Stimulated activated CD8-positive, alpha-beta memory T cell treated with anti-CD3 and anti-CD28 coated beads, Interleukin-2, amount 100 ng/mL, for 1 hour (primary cell): ENCODE measurements at regions not wholly inside any gene's neighbourhood (a gene's known extent, or its start where the extent isn't known, plus 50 kb on each side); places are given as distances from the start of the nearest gene placed in this dataset.

Experiments
- DNase-seq, 2 donors: peaks; one replicate each; pipeline ENCODE4 v3.0.0-alpha.2; 2020; ENCODE audit warnings: low read depth in 2 of 2

- DNase-seq: no peak
Measured at GRCh38 chr1:244220410-244220809, 169.3 kb downstream of the ZBTB18 start.

DNA sequence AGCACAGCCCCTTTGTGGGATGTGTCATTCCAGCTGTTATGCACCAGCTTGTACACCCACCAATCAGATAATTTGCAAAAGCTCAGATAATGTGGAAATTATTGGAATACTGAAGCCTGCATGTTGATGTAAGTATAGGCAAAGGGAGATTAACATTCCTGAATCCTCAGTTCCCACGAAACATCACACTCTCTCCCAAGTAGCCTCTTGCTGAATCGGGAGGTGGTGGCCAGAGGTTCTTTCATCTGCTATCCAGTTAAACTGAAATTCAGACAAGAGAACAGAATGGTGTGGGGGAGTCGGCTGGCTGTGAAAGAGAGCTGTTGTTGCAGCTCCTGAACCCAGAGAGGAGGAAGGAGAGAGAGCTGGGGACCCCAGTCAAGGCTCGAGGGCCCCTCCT lies 170.9 kb downstream of the ZBTB18 start:
- no peak for DNase-seq

DNA sequence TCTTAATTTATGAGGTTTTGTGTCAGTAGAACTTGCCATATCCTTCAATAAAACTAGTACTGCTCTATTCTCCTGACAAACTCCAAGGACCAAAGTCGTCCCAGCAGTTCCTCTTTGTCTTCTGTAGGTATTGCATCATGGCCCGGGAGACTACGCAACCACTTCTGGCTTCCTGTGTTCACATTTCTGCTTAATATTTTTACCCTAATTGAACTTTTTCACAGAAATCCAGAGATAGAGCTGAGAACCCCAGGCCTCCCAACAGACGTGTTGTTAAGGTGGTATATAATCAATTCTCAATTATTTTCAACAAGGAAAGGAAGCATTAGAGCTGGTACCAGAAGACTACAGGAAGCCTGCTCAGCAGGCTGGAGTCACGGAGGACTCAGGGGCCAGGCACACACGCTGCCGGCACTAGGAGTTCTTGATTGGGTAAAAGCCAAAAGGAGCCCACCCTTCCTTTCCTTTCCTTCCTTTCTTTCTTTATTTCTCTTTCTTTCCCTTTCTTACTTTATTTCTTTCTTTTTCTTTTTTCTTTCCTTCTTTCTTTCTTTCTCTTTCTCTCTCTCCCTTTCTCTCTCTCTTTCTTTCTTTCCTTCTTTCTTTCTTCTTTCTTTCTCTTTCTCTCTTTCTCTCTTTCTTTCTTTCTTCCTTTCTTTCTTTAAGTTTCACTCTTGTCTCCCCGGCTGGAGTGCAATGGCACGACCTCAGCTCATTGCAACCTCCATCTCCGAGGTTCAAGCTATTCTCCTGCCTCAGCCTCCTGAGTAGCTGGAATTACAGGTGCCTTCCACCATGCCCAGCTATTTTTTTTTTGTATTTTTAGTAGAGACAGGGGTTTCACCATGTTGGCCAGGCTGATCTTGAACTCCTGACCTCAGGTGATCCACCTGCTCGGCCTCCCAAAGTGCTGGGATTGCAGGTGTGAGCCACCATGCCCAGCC lies 173.7 kb downstream of the ZBTB18 start:
- DNase-seq: no peak

GRCh38 chr1:244226435-244226834 lies 175.4 kb downstream of the ZBTB18 start:
- no peak for DNase-seq

DNA sequence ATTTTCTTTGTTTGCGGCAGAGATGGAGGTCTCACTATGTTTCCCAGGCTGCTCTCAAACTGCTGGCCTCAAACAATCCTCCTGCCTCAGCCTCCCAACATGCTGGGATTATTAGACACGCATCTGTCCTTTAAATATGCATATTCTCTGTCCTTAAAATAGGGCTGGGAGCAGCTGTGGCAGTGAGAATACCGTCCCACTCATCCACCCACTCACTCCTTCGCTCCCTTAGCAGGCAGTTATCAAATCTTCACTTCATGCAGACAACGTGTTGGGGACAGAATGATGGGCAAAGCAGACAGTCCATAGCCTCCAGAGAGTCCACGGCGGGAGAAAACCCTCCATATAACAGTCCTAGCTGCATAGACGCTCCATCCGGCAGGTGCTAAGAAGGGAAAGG lies 179.4 kb downstream of the ZBTB18 start:
- DNase-seq: no peak

GRCh38 chr1:244231193-244231571 lies 180.1 kb downstream of the ZBTB18 start:
- no peak for DNase-seq

GRCh38 chr1:244231572-244232315 lies 180.7 kb downstream of the ZBTB18 start:
- no peak for DNase-seq

DNA sequence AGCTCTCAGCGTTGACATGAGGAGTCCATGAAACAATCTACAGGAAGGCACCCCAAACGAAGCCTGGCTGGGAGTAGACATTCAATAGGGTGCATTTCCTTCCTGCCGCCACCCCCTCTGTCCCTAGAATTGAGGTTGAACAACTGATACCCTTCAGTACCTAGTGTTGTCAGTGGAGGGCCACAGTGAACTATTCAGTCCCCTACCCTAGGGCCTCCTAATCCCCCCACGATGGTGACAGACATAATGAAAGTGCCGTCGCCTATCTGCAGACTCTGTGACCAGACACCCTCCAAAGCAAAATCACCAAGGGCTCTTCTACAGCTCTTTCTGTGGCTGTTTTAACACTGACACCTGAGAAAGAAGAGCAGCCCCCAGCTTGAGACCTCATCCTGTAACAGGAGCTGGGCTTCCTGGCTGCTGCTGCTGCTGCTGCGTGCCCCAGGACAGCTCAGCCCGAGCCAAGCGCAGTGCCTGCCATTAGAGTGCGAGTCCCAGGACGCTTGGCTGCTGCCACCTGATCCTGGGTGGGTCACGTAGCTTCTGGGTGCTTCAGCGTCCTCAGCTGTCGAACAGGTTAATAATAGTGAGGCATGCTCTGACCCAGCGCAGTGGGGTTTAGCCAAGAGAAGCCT lies 183.0 kb downstream of the ZBTB18 start:
- no peak for DNase-seq

GRCh38 chr1:244235157-244235556 lies 184.1 kb downstream of the ZBTB18 start:
- DNase-seq: no peak

- DNase-seq: no peak
Measured at GRCh38 chr1:244236101-244236500, 185.0 kb downstream of the ZBTB18 start.

GRCh38 chr1:244236721-244237120 lies 185.6 kb downstream of the ZBTB18 start:
- DNase-seq: no peak

DNA sequence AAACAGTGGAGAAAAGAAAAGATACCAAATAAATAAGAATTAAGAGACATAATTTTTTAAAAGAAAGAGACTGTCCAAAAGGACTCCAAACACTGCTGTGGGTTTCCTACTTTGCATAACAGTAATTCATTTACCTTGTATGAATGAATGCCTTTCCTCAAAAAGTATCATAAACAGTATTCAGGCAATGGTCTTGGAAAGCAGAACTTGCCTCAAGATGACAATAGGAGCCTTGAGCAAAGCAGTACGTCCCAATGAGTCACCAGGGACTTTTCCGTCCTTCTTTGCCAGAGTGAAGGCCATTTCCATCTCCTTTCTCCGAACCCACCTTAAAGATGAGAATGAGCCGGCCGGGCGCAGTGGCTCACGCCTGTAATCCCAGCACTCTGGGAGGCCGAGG lies 186.4 kb downstream of the ZBTB18 start:
- no peak for DNase-seq

- DNase-seq: no peak
Measured at GRCh38 chr1:244239261-244239770, 188.2 kb downstream of the ZBTB18 start.

GRCh38 chr1:244241438-244241837 lies 190.4 kb downstream of the ZBTB18 start:
- DNase-seq: no peak

DNA sequence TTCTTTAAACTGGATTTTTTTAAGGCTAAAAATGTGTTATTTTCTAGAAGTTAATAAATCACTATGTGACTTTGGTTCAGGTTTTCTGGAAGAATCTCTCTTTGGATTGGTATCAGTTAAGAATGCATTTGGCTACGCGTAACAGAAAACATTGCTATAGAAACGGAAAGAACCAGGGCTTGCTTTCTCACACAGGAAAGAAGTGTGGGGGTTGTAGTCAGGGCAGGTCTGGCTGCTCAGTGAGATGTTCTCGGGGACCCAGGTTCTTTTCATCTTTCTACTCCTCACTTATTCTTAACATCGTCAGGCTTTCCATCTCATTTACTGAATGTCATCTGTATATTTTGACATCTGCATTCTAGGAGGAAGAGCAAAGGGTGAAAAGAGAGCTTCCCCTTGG lies 191.4 kb downstream of the ZBTB18 start:
- DNase-seq: no peak

GRCh38 chr1:244246334-244246733 lies 195.3 kb downstream of the ZBTB18 start:
- DNase-seq: no peak

- no peak for DNase-seq
Measured at GRCh38 chr1:244248426-244248825, 197.3 kb downstream of the ZBTB18 start.

- no peak for DNase-seq
Measured at GRCh38 chr1:244252211-244252610, 199.5 kb downstream of the ADSS2 start.

- no peak for DNase-seq
Measured at GRCh38 chr1:244254467-244254866, 197.2 kb downstream of the ADSS2 start.

DNA sequence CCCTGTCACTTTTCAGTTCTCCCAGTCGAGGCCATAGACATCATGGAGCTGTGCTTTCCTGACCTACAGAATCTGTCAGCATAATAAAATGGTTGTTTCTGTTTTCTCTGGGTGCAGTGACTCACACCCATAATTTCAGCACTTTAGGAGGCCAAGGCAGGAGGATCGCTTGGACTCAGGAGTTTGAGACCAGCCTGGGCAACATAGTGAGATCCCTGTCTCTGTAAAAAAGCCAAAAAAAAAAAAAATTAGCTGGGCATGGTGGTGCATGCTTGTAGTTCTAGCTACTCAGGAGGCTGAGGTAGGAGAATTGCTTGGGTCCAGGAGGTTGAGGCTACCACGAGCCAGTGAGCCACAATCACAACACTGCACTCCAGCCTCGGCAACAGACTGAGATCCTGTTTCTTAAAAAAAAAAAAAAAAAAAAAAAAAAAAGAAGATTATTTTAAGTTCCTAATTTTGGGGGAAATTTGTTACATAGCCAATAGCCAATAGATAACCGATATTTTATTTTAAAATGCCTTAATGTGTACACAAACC lies 196.2 kb downstream of the ADSS2 start:
- DNase-seq: no peak

DNA sequence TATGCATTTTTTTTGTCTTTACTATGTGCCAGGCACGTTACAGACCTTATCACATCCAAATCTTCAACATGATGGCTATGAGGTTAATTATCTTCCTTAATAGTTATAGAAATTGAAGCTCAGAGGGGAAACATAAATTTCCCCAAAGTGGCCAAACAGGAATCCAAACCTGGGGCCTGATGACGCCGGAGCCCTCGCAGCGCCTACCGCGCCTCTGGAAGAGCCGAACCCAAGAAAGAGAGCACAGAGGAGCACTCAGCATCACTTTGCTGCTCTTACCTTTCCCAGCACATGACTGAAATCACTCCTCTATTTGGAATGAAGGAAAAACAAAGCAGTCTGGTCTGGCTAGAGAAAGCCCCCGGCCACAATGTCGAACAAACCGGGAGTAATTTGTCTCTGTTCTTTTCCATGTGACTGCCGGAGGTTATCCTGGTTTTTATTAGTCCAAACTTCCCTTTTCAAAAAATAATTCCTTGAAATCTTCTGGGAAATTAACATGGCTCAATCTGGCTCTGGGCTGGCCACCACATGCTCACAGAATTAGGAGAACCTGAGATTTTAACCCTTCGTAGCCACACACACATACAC lies 195.5 kb downstream of the ADSS2 start:
- no peak for DNase-seq

GRCh38 chr1:244264163-244264562 lies 187.5 kb downstream of the ADSS2 start:
- no peak for DNase-seq
